BJ (cell line): ENCODE measurements at regions not wholly inside any gene's neighbourhood (a gene's known extent, or its start where the extent isn't known, plus 50 kb on each side); places are given as distances from the start of the nearest gene placed in this dataset.

Experiments used
- CTCF ChIA-PET: fragments of 350-600 bp; formaldehyde crosslinking; extraction: SDS; loops from one replicate; lab custom pipeline; 2021; ENCODE audit warnings: antibody characterized with exemption, inconsistent platforms; lab: Yijun Ruan, JAX
- POLR2A ChIA-PET: fragments of 300-600 bp; sonication (Branson Sonifier 250); formaldehyde crosslinking; extraction: SDS; loops from one replicate; lab custom pipeline; 2021; ENCODE audit warnings: antibody characterized with exemption; lab: Charles Lee
- DNase-seq: peaks from one replicate; pipeline ENCODE4 v3.0.0-alpha.2; 2011; ENCODE audit warnings: low read depth
- H3K27me3 ChIP-seq: 2 replicates; pipeline ENCODE4 v1.6.0; 2011; ENCODE audit warnings: low read length; ENCODE audit not compliant: control insufficient read depth, insufficient read depth
- H3K36me3 ChIP-seq: 2 replicates; pipeline ENCODE4 v1.5.1; 2011; ENCODE audit warnings: low read length; ENCODE audit not compliant: control insufficient read depth, insufficient read depth
- H3K4me3 ChIP-seq: 2 replicates; pipeline ENCODE4 v1.5.1; 2011; ENCODE audit warnings: low read depth, mild to moderate bottlenecking, control low read depth, low read length
- CTCF ChIP-seq: IDR thresholded peaks from 2 replicates; pipeline ENCODE4 v1.5.1; 2011; ENCODE audit warnings: low read depth, mild to moderate bottlenecking, control low read depth, inconsistent platforms, low read length, moderate library complexity; ENCODE audit not compliant: insufficient read depth

DNA sequence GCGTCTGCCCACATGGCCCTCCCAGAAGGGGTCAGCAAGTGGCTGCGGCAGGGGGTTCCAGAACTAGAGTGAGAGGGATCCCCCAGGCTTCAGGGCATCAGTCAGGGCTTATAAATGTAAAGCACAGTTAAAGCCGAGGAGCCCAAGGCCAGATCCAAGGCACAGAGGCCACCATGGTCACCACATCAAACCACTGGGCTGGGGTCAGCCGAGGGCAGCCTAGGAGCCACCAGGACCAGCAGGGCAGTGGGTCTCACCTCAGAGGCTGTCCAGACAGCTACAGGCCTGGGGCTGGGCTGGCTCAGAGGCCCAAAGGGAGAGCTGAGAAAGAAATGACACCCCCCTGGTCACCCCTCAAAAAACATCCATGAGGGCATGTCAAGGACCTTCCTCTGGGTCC lies 188.5 kb downstream of the INHBB start:
- CTCF ChIA-PET, result no interaction called here
- TF ChIP-seq CTCF, result no peak
- POLR2A ChIA-PET, result no interaction called here
- Histone ChIP-seq H3K27me3 (peaks cover under 1% of the 10 kb centered on the region; the same call in 1 of the 2 replicates), H3K36me3 (no peaks in the 10 kb centered on the region), H3K4me3 (no peak overlapping the region)
- DNase-seq, result no peak

- no peak for DNase-seq
Measured at GRCh38 chr2:120535081-120535480, 189.1 kb downstream of the INHBB start.

DNA sequence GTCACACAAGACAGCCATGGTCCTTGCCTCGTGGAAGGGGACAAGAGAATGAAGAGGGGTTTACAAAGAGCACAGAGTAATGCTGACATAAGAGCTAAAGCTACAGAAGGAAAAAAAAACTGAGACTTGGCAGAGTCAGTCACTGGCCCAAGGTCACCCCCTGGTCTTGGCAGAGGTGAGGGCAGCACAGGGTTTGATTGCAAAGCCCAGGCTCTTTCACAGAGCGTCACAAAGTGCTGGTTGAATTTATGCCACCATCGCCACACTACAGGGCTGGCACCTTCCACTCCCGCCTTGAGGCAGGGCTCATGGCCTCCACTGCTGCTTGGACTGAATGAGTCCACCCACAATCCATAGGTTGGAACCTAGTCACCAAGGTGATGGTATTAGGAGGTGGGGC lies 190.2 kb downstream of the INHBB start:
- H3K27me3 ChIP-seq, result no peaks in the 10 kb centered on the region
- TF ChIP-seq CTCF, result no peak
- no peaks in the 10 kb centered on the region for H3K36me3 ChIP-seq
- no peak for DNase-seq
- no peak overlapping the region for H3K4me3 ChIP-seq
- POLR2A ChIA-PET, result no interaction called here
- CTCF ChIA-PET, result interaction anchor here (1.4 kb wide), 1 partner anchor 15 kb away, joined by 4 read pairs; no protein-coding TSS in a partner anchor

More at GRCh38 chr2:120535081-120535480, 189.1 kb downstream of the INHBB start:
- ChIA-PET POLR2A (no interaction called here), CTCF (no interaction called here)
- Histone ChIP-seq H3K4me3 (no peak overlapping the region), H3K36me3 (no peaks in the 10 kb centered on the region), H3K27me3 (no peaks in the 10 kb centered on the region)
- no peak for TF ChIP-seq CTCF

- Histone ChIP-seq H3K4me3 (no peak overlapping the region), H3K36me3 (no peaks in the 10 kb centered on the region), H3K27me3 (no peaks in the 10 kb centered on the region)
- ChIA-PET POLR2A (no interaction called here), CTCF (interaction anchor here (0.9 to 2.5 kb wide), 3 partner anchors 17 to 195 kb away, joined by 3 to 10 read pairs (median 4); no protein-coding TSS in a partner anchor)
- no peak for TF ChIP-seq CTCF
- DNase-seq, result no peak
Measured at GRCh38 chr2:120538691-120539423, 192.9 kb downstream of the INHBB start.

- CTCF ChIA-PET, result interaction anchor here (1.4 to 2.5 kb wide), 2 partner anchors 17 to 196 kb away, joined by 4 to 10 read pairs; no protein-coding TSS in a partner anchor
- no peaks in the 10 kb centered on the region for H3K36me3 ChIP-seq
- no peak for DNase-seq
- TF ChIP-seq CTCF, result no peak
- H3K4me3 ChIP-seq, result no peak overlapping the region
- POLR2A ChIA-PET, result no interaction called here
- no peaks in the 10 kb centered on the region for H3K27me3 ChIP-seq
Measured at GRCh38 chr2:120539424-120539936, 193.5 kb downstream of the INHBB start.
